ENCODE measurements at regions not wholly inside any gene's neighbourhood (a gene's known extent, or its start where the extent isn't known, plus 50 kb on each side); places are given as distances from the start of the nearest gene placed in this dataset.
A peak's percentile ranks its signal among the peaks of the same experiment; 100 is the strongest.

- no peak for DNase-seq (ENCODE audit: low spot score)
Measured at GRCh38 chr7:25553580-25554291, 325.4 kb upstream of the NPVF start.

GRCh38 chr7:25557379-25557917 lies 329.2 kb upstream of the NPVF start:
- no peak for DNase-seq (ENCODE audit: low spot score)

DNA sequence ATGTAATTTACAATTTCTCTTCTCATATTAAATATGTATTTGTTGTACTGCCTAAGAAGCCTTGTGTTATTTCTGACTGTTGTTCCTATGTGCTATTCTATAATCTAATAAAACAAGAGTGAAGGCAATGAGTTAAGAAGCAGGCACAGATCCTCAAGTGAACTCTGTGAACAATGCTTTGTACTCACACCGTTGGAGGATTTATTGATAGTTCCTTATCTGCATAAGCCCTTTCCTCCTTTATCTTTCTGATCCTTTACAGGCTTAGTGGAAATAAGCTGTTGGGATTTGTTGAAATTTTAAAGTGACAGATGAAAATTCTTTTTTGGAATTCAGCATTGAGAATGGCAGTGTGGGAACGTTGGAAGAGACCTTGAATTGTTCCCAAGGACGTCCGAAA lies 329.6 kb upstream of the NPVF start:
- DNase-seq (ENCODE audit: low spot score), result no peak

- DNase-seq (ENCODE audit: low spot score), result no peak
Measured at GRCh38 chr7:25558605-25559004, 330.3 kb upstream of the NPVF start.

DNA sequence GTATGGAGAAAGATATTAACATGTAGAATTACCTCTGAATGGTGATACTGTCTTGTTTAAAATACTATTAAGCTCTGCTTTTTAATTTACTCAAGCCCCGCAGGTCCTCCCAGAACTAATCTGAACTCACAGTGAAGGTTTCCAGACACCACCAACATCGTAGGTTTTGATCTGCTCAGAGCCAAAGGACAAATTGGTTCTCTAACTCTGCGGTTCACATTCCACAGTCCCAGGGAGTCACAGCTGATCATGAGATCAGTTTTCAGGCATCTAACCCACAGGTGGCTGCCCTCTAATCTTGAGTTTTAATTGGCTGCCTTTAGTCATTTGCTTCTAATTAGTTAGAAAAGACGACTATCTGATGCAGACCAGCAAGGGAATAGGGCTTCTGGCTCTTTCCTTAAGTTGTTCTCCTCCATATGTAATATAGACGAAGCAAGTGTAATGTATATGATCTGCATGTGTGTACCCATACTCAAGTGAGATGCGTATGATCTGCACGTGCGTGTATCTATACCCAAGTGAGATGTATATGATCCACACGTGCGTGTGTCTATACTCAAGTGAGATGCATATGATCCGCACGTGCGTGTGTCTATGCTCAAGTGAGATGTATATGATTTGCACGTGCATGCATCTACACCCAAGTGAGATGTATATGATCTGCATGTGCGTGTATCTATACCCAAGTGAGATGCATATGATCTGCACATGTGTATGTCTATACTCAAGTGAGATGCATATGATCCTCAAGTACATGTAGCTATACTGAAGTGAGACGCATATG lies 331.5 kb upstream of the NPVF start:
- DNase-seq (ENCODE audit: low spot score), result no peak

DNA sequence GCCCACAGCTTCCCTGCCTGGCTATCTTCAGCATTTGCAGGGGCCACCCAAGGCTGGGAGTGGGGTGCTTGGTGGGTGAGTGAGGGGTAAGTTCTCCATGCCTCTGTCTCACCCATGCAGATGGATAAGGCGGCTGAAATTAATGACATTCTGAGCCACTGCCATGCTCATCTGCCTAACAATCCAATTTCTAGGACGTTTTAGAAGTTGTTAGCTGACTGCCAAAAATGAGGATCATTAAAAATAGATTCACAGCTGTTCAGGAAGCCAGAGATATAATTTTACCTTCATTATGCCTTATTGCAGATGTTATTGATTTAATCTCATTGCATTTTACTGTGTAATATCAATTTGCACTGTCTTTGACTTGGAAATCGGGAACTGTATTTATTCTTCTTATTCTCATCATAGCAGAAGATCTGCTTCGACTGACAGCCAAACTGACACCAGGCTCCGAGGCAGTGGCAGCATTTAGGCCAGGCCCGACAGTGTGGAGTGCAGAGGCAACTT lies 334.4 kb upstream of the NPVF start:
- no peak for DNase-seq (ENCODE audit: low spot score)

DNA sequence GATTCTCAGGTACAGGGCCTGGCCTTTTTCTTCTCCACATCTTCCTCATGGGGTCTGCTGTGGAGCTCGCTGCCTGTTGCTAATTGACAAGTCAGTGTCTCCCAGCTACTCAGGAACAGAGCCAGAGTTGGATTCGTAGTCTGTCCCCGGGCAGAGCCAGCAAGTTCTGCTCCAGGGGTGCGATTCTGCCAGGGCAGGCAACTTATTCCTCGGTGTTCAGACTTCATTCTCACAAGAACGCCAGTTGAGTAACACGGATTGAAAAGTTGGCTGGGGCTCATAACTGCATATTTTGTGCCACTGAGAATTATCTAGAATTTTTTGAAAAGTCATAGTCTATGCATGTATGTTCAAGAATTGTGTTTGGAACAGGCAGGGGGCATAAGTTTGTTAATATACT lies 336.7 kb upstream of the NPVF start:
- DNase-seq (ENCODE audit: low spot score), result no peak

- peak; percentile 69 for DNase-seq (ENCODE audit: low spot score)
Measured at GRCh38 chr7:25565949-25566348, 337.7 kb upstream of the NPVF start.

DNA sequence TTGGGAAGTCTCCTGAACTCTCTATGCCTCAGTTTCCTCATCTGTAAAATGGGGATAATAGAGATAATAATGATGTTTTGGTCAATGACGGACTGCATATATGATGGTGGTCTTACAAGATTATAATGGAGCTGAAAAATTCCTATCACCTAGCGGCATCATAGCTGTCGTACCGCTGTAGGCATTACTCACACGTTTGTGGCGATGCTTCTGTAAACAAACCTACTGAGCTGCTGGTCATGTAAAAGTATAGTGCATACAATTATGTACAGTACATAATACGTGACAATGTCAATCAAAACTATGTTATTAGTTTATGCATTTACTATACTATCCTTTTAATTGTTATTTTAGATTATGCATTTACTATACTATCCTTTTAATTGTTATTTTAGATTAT lies 339.1 kb upstream of the NPVF start:
- no peak for DNase-seq (ENCODE audit: low spot score)

GRCh38 chr7:25569765-25570164 lies 341.5 kb upstream of the NPVF start:
- DNase-seq (ENCODE audit: low spot score), result no peak

DNA sequence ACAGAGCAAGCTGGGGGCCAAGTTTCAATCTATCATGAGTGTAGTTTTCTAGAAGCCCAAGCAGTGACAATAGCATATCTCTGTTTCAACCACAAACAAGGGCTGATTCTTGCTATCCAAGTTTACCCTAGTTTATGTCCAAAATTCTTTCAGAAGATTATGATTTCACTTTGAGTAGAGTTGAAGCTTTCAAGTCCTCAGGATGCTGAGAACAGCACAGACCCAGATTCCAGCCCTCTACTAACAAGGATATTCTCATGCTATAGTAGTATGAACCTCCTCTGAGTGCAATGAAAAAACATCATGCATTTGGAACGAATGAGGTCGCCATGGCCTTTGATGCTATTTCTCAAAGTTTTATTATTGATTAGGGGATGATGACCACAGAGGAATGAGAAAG lies 344.1 kb upstream of the NPVF start:
- no peak for DNase-seq (ENCODE audit: low spot score)

GRCh38 chr7:25574828-25575227 lies 346.5 kb upstream of the NPVF start:
- no peak for DNase-seq (ENCODE audit: low spot score)

DNA sequence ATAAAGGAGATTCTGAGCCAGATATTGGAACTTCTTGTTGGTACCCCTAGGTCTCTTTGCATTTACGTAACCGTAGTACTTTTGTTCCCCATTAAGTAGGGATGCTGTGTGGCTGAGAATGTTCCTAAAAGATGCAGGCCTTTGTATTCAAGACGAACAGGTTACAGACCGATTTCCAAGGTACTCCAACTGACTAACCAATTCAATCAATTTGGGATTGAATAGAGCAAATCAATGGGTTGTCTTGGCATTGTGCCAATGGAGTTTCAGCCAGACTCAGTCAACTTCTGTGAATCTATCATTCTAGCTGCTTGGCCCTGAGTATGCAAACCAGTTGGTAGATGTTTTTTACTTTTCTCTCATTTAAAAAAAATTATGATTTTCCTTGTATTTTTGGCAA lies 347.3 kb upstream of the NPVF start:
- DNase-seq (ENCODE audit: low spot score), result no peak

- no peak for DNase-seq (ENCODE audit: low spot score)
Measured at GRCh38 chr7:25578991-25579777, 350.9 kb upstream of the NPVF start.

GRCh38 chr7:25579778-25580075 lies 351.4 kb upstream of the NPVF start:
- no peak for DNase-seq (ENCODE audit: low spot score)

- no peak for DNase-seq (ENCODE audit: low spot score)
Measured at GRCh38 chr7:25580141-25580540, 351.9 kb upstream of the NPVF start.

- DNase-seq (ENCODE audit: low spot score), result no peak
Measured at GRCh38 chr7:25583621-25584020, 355.3 kb upstream of the NPVF start.

DNA sequence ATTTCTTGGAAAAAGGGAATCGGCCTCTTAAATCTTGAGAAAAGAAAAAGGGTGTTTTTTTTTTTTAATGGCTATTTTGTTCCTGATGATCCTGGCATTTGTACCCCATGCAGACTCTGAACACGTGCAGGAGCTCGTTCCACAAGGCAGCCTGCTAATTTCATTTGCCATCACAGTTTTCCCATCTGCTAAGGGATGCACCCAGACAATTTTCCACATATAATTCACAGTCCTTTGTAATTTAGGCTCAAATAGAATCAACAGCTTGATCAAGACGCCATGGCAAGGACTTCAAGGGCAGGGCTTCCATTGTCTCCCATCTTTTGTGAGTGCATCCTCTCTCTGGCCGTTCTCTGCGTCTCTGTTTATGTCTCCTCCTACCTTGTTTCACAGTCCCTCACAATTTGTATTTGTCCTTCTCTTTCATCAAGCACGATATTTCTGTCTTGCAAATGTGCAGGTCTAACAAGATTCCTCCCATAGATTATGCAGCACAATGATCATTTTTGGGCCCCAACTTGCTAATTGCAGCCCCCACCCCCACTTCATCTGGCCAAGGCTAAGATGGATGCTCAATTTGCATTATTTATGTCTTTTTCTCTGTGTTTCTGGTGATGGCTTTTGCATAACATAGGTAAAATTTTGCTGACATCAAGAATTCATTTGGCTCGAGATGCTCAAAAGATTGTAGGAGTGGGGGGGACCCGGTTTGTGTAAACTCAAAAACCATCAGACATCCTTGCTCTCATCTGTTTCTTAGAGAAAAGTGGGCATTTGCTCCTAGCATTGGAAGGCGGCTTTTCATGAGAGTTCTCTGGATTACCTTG lies 356.0 kb upstream of the NPVF start:
- no peak for DNase-seq (ENCODE audit: low spot score)

DNA sequence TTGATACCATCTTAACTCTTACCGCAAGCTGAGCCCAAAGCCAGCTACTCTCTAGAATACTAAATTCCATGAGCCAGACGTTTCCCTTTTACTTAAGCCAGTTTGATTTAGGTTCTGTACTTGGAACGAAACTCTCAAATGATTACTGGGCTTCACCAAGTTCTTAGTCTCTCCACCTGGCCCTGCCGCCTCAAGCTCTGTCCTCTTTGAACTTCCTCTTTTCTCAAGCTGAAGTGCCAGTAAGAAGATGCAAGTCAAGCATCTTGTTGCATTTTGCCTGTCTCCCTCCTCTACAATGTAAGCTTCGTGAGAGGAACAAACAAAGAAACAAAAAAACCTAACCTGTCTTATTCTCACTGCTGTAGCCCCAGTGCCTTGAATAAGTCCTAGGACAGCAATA lies 358.2 kb upstream of the NPVF start:
- no peak for DNase-seq (ENCODE audit: low spot score)

DNA sequence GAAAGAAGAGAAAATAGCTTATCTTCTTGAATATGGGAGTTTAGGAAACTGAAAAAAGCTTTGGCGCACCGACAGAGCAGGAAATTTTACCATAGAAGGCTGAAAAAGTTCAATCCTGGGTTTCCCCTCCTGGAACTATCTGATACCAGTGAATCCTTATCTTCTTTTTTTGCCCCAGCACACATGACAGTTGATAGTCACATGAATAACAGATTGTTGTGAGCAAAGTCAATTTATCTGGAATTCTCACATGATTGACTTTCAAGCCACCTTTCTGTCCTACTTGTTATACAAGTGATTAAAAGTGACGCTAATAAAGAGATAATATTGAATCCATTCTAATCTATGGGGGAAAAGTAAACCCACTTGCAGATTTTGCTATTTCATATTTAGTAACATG lies 365.8 kb upstream of the NPVF start:
- no peak for DNase-seq (ENCODE audit: low spot score)

DNA sequence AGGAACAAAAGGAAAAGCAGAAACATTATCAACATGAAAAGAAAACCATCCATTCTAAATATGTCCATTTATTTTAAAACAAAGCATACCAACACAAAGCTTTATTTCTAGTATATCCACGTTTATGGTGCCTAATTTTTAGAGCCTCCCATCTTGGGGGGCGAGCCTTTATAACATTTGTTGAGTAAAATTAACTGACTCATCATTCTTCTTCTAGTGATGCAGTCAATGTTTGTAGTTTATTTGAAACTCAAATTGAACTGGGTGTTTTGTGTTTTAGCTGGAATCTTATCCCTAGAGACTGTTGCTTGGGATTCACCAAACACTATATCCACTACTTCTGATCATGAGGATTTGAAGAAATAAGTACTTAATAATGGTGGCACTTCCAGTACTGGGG lies 366.4 kb upstream of the NPVF start:
- no peak for DNase-seq (ENCODE audit: low spot score)

DNA sequence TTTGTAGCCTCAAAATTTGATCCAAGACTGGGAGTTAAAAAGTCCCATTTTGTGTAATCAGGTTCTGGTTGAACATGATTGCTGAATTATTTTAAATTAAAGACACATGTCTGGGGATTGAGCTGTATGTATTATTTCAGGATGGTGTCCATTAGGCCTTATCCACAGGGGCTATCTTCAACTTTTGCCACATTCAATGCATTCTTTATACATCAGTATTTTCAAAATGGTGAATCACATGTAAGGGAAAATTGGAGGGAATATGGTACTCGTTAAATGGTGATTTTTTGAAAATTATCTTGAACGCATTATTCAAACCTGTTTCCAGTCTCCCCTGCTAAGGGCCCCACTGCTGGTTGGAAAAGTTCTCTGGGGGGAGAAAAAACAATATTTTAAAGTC lies 367.7 kb upstream of the NPVF start:
- DNase-seq (ENCODE audit: low spot score), result no peak
